SK-N-SH (cell line): ENCODE measurements at regions not wholly inside any gene's neighbourhood (a gene's known extent, or its start where the extent isn't known, plus 50 kb on each side); places are given as distances from the start of the nearest gene placed in this dataset.

Source experiments
- POLR2AphosphoS5 ChIP-seq: IDR thresholded peaks from 2 replicates; pipeline ENCODE4 v1.6.1; 2012; ENCODE audit warnings: low read depth, low read length
- TCF12 ChIP-seq: IDR thresholded peaks from 2 replicates; pipeline ENCODE4 v1.4.0; 2012
- YY1 ChIP-seq: IDR thresholded peaks from 2 replicates; pipeline ENCODE4 v1.4.0; 2012; ENCODE audit warnings: low read depth, mild to moderate bottlenecking
- TF ChIP-seq, protein P1 (sequence below): fragments of 200-600 bp; sonication (generic); IDR thresholded peaks from 2 replicates; pipeline ENCODE4 v1.6.1; 2017; ENCODE audit warnings: antibody characterized with exemption, mild to moderate bottlenecking, moderate library complexity

DNA sequence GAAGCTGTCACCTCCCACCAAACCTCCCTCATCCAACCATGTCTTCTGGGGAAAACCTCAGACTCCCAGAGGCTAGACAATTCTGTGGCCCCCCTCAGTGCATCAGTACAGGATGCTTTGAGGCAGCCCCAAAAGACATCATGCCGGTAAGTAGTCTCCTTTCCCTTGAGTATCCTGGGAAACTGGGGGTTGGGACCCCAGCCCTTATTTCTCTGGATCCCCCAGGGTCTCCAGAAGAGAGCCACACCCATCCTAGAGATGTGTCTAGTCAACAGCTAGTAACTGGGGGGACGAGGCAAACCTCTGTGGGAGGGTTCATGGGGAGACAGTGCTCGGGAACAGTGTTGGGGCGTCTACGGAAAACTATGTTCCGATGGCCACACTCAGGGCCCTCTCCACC lies 974.2 kb upstream of the TMEM132C start:
- TF ChIP-seq, protein P1, sequence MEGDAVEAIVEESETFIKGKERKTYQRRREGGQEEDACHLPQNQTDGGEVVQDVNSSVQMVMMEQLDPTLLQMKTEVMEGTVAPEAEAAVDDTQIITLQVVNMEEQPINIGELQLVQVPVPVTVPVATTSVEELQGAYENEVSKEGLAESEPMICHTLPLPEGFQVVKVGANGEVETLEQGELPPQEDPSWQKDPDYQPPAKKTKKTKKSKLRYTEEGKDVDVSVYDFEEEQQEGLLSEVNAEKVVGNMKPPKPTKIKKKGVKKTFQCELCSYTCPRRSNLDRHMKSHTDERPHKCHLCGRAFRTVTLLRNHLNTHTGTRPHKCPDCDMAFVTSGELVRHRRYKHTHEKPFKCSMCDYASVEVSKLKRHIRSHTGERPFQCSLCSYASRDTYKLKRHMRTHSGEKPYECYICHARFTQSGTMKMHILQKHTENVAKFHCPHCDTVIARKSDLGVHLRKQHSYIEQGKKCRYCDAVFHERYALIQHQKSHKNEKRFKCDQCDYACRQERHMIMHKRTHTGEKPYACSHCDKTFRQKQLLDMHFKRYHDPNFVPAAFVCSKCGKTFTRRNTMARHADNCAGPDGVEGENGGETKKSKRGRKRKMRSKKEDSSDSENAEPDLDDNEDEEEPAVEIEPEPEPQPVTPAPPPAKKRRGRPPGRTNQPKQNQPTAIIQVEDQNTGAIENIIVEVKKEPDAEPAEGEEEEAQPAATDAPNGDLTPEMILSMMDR: no peak
- TF ChIP-seq TCF12 (no peak), POLR2AphosphoS5 (no peak), YY1 (no peak)
